HUES48 (cell line): ENCODE measurements at regions not wholly inside any gene's neighbourhood (a gene's known extent, or its start where the extent isn't known, plus 50 kb on each side); places are given as distances from the start of the nearest gene placed in this dataset.

ENCODE experiments used
- H3K27ac ChIP-seq: one replicate; pipeline ENCODE4 v1.7.0; 2013; ENCODE audit warnings: low read depth, low read length, inconsistent platforms
- H3K27me3 ChIP-seq: 2 replicates; pipeline ENCODE4 v1.6.1; 2013; ENCODE audit warnings: mild to moderate bottlenecking, low read length; ENCODE audit not compliant: control insufficient read depth, insufficient read depth
- H3K36me3 ChIP-seq: 2 replicates; pipeline ENCODE4 v1.6.1; 2013; ENCODE audit warnings: low read length; ENCODE audit not compliant: control insufficient read depth, insufficient read depth
- H3K4me1 ChIP-seq: 2 replicates; pipeline ENCODE4 v1.6.1; 2013; ENCODE audit warnings: mild to moderate bottlenecking, low read length; ENCODE audit not compliant: control insufficient read depth, insufficient read depth
- H3K4me3 ChIP-seq: 2 replicates; pipeline ENCODE4 v1.5.1; 2013; ENCODE audit warnings: mild to moderate bottlenecking, low read depth, low read length
- H3K9ac ChIP-seq: 2 replicates; pipeline ENCODE4 v1.6.1; 2013; ENCODE audit warnings: mild to moderate bottlenecking, low read depth, low read length, moderate library complexity
- H3K9me3 ChIP-seq: 2 replicates; pipeline ENCODE4 v1.6.1; 2013; ENCODE audit warnings: low read length; ENCODE audit not compliant: control insufficient read depth, insufficient read depth

DNA sequence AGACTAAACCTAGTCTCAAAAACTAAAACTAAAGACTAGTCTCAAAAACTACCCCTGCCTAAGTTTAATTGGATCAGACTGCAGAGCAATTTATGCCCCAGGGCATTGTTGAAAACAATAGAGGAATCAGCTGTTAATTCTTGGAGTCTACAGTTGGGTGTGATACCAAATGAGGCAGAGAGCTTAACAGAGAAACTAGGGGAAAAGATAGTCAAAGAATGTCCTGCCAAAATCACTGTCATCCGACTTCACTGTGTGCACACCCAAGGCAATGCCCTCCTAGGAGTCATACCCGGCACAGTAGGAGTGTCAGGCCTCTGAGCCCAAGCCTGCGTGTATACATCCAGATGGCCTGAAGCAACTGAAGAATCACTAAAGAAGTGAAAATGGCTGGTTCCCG lies 90.5 kb upstream of the TOMM7 start:
- H3K9me3 ChIP-seq: no peaks in the 10 kb centered on the region
- H3K9ac ChIP-seq: no peak overlapping the region
- no peak overlapping the region for H3K27ac ChIP-seq
- no peaks in the 10 kb centered on the region for H3K36me3 ChIP-seq
- H3K4me3 ChIP-seq: no peak overlapping the region
- H3K27me3 ChIP-seq: no peaks in the 10 kb centered on the region
- H3K4me1 ChIP-seq: no peaks in the 10 kb centered on the region

DNA sequence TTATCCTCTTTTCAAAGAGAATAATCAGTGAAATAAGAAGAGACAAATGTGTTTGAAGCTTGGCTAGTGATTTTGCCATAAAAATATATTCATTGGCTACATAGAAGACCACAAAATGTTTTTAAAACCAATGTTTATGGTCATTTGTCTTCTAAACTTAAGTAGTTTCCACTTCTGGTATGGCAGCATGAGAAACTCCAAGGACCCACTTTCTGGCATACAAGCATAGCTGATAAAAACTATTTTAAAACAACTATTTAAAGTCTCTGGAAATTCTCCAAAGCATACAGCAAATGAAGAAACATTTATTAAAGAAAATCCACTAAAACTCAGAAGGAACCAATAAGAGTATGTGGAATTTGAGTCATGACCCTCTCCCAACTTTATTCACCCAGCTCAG lies 89.2 kb upstream of the TOMM7 start:
- no peaks in the 10 kb centered on the region for H3K27me3 ChIP-seq
- H3K27ac ChIP-seq: no peak overlapping the region
- H3K9me3 ChIP-seq: no peaks in the 10 kb centered on the region
- no peaks in the 10 kb centered on the region for H3K4me1 ChIP-seq
- H3K9ac ChIP-seq: no peak overlapping the region
- no peaks in the 10 kb centered on the region for H3K36me3 ChIP-seq
- H3K4me3 ChIP-seq: no peak overlapping the region

DNA sequence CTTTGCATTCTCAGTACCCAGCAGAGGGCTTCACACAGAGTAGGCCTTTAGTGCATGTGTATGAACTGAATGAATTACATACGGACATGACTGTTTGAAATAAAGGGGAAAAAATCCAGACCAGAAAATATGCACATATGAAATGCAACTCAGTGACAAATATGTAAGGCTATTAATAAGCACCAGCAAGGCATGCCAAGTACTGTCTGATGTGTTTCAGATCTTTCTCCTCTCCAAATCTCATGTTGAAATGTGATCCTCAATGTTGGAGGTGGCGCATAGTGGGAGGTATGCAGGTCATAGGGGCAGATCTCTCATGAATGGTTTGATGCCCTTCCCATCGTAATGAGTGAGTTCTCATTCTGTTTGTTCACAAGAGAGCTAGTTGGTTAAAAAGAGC lies 87.3 kb upstream of the TOMM7 start:
- H3K4me1 ChIP-seq: no peaks in the 10 kb centered on the region
- no peak overlapping the region for H3K27ac ChIP-seq
- H3K36me3 ChIP-seq: no peaks in the 10 kb centered on the region
- no peak overlapping the region for H3K9ac ChIP-seq
- no peaks in the 10 kb centered on the region for H3K27me3 ChIP-seq
- H3K9me3 ChIP-seq: no peaks in the 10 kb centered on the region
- no peak overlapping the region for H3K4me3 ChIP-seq

DNA sequence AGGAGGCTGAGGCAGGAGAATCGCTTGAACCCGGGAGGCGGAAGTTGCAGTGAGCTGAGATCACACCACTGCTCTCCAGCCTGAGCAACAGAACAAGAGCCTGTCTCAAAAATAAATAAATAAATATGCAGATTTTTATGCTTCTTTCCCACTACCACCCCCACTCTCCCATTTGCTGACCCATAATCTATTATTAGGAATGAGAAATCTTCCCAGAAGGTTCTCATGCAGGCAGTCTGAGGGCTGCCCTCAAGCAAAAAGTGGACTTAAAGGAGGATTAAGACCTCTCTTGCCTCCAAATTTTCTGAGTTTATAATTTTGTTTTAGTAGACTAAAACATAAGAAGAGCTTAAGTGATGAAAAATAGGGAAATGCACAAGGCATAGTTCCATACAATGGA lies 85.2 kb upstream of the TOMM7 start:
- Histone ChIP-seq H3K9me3 (no peaks in the 10 kb centered on the region), H3K4me3 (no peak overlapping the region), H3K36me3 (no peaks in the 10 kb centered on the region), H3K27ac (no peak overlapping the region), H3K9ac (no peak overlapping the region), H3K27me3 (no peaks in the 10 kb centered on the region), H3K4me1 (no peaks in the 10 kb centered on the region)

DNA sequence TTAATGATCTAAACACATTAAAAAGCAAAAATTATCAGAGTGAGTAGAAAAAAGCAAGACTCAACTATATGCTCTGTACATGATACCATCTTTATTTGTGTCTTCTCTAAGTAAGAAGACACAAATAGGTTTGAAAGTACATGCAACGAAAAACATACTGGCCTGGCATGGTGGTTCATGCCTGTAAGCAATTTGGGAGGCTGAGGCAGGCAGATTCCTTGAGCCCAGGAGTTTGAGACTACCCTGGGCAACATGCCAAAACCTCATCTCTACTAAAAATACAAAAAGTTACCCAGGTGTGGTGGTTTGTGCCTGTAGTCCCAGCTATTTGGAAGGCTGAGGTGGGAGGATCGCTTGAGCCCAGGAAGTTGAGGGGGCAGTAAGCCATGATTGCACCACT lies 78.1 kb upstream of the TOMM7 start:
- Histone ChIP-seq H3K9ac (no peak overlapping the region), H3K27ac (no peak overlapping the region), H3K36me3 (no peaks in the 10 kb centered on the region), H3K4me3 (no peak overlapping the region), H3K4me1 (peaks cover 4% of the 10 kb centered on the region; the same call in 1 of the 2 replicates), H3K27me3 (no peaks in the 10 kb centered on the region), H3K9me3 (no peaks in the 10 kb centered on the region)

DNA sequence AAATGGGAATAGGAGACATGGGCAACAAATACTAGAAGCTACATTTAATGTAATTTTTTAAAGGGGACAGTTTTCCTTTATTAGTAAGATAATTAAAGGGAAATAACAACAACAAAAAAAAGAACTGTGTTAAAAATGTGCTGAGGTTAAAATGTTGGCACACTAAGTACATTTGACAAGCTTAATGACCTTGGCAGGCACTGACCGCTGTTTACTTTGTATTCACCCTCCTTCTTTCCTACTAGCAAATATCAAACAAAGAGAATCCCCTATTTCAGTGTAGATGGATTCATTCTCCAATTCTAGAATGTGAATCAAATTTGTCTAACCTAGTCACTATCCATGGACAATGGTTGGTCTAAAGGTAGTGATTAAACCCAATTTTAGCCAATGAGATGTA lies 77.5 kb upstream of the TOMM7 start:
- no peaks in the 10 kb centered on the region for H3K9me3 ChIP-seq
- no peaks in the 10 kb centered on the region for H3K27me3 ChIP-seq
- no peak overlapping the region for H3K9ac ChIP-seq
- H3K27ac ChIP-seq: no peak overlapping the region
- no peaks in the 10 kb centered on the region for H3K36me3 ChIP-seq
- no peak overlapping the region for H3K4me3 ChIP-seq
- peaks cover 4% of the 10 kb centered on the region; the same call in 1 of the 2 replicates for H3K4me1 ChIP-seq

DNA sequence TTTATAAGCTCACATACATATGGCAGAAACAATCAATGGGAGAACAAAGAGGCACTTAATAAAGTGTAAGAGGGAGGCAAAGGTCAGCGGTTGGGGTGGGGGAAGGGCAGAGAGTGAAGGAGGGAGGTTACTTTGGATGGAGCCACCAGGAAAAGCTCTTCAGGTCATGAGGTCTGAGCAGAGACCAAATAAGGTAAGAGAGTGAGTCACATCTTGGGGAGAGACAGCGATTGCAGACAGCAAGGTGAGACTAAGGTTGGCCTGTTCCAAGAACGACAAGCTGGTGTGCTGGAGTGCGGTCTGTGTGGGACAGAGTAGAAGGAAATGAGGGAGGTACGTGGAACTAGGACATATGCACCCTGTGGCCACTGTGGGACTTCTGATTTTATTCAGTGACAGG lies 74.3 kb upstream of the TOMM7 start:
- H3K27me3 ChIP-seq: no peaks in the 10 kb centered on the region
- no peak overlapping the region for H3K4me3 ChIP-seq
- no peak overlapping the region for H3K9ac ChIP-seq
- H3K4me1 ChIP-seq: peaks cover 12% of the 10 kb centered on the region; the same call in 1 of the 2 replicates
- H3K9me3 ChIP-seq: no peaks in the 10 kb centered on the region
- H3K27ac ChIP-seq: no peak overlapping the region
- no peaks in the 10 kb centered on the region for H3K36me3 ChIP-seq

DNA sequence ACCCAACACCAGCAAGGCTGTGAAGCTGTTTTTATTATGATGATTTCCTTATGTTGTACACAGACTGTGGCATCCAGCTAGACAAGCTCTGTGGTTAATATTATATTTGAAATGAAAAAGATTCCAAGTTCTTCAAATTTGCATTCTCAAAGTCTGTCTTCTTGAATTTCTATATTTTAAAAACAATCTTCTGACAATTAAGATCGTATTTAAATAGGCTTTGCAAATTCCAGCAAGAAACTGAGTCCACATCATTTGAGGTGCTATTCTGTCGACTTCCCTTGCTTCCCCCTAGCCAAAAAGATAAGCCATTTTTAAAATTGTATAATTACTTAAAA lies 73.1 kb upstream of the TOMM7 start:
- H3K27ac ChIP-seq: no peak overlapping the region
- H3K4me3 ChIP-seq: no peak overlapping the region
- H3K9me3 ChIP-seq: no peaks in the 10 kb centered on the region
- H3K4me1 ChIP-seq: peaks cover 12% of the 10 kb centered on the region; the same call in 1 of the 2 replicates
- H3K36me3 ChIP-seq: no peaks in the 10 kb centered on the region
- H3K9ac ChIP-seq: no peak overlapping the region
- no peaks in the 10 kb centered on the region for H3K27me3 ChIP-seq

DNA sequence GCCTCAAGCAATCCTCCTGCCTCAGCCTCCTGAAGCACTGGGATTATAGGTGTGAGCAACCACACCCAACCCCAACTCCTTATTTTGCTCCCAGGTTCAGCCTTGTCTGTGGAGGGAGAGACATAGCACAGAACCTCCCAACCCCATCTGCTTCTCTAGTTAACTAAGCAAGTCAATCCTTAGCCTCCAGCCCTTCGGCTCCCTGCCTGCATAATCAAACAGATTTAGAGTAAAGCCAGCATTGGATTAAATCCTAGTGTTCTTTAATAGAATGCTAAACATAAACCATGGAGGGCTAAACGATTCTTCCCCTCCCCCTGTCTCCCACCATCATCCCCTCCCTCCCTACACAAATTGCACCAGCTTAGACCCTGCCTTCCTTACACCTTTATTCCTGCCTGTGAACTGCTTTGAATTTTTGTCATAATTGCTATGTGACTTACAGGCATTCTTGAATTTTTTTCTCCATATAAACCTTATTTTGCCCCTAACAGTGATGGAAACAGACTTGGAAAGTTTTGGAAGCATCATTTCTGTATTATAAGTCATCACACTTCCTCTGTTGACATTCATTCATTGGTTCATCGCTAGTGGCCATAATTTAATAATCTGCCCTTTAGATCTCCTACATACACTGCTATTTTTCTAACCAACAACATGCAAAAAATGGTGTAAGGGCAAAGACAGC lies 72.6 kb upstream of the TOMM7 start:
- H3K9me3 ChIP-seq: no peaks in the 10 kb centered on the region
- H3K4me3 ChIP-seq: no peak overlapping the region
- no peaks in the 10 kb centered on the region for H3K36me3 ChIP-seq
- no peak overlapping the region for H3K9ac ChIP-seq
- H3K27ac ChIP-seq: no peak overlapping the region
- H3K27me3 ChIP-seq: no peaks in the 10 kb centered on the region
- peaks cover 12% of the 10 kb centered on the region; the same call in 1 of the 2 replicates for H3K4me1 ChIP-seq

DNA sequence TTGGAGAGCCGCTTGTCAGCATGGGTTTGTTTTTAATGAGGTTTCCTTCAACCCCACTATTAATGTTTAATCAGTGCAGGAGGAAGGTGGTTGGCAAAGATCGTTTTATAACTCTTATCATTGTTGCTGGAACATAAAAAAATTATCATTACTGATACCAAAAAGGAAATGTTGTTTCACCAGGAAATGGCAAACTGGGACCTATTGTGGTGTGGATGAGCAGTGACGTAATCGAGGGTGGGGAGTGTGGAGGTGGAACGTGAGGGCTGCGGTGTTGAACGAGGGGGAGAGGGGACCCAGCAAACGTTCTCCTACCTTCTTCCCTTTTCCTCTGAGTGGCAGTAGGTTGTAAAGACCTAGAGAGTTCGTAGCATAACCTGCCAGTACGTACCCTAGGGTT lies 71.9 kb upstream of the TOMM7 start:
- Histone ChIP-seq H3K4me1 (peaks cover 12% of the 10 kb centered on the region; the same call in 1 of the 2 replicates), H3K9ac (no peak overlapping the region), H3K4me3 (no peak overlapping the region), H3K36me3 (no peaks in the 10 kb centered on the region), H3K9me3 (no peaks in the 10 kb centered on the region), H3K27me3 (no peaks in the 10 kb centered on the region), H3K27ac (no peak overlapping the region)

DNA sequence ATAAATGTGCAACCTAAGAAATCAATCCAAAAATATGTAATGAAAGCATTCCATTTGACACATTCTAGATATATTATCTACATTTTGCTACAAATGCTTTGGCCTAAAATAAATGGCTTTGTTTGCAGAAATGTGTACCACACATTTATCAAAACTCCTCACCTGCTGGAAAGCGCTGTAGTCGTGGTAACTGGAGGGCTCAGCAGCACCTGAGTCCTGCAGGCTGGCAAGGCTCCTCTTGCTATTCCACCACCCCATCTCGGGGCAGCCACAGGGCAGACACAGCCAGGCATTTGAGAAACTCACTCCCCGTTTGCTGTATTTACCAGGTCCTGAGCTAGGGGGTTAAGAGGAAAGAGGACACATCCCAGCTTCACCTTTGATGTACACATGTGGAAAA lies 68.1 kb upstream of the TOMM7 start:
- Histone ChIP-seq H3K36me3 (no peaks in the 10 kb centered on the region), H3K9me3 (no peaks in the 10 kb centered on the region), H3K4me3 (no peak overlapping the region), H3K4me1 (peaks cover 9% of the 10 kb centered on the region; the same call in 1 of the 2 replicates), H3K9ac (no peak overlapping the region), H3K27me3 (no peaks in the 10 kb centered on the region), H3K27ac (no peak overlapping the region)
